ENCODE measurements at regions not wholly inside any gene's neighbourhood (a gene's known extent, or its start where the extent isn't known, plus 50 kb on each side); places are given as distances from the start of the nearest gene placed in this dataset.

- TF ChIP-seq GATA2 (IDR thresholded peaks at IDR 0.05; ENCODE audit: low read depth, low read length), result no peak
- TF ChIP-seq GATA3 (IDR thresholded peaks at IDR 0.05; ENCODE audit: low read depth, low read length), result no peak
These were observed 111.3 kb downstream of the SLC17A6 start for GRCh38 chr11:22449441-22449840.
